ENCODE measurements at regions not wholly inside any gene's neighbourhood (a gene's known extent, or its start where the extent isn't known, plus 50 kb on each side); places are given as distances from the start of the nearest gene placed in this dataset.

- in situ Hi-C loops (cut with MboI; ENCODE audit: low sequenced_read_pairs), result no loop called here
These were observed 151.1 kb upstream of the TSHZ3 start for GRCh38 chr19:31500197-31500830.

GRCh38 chr19:31500946-31501345 lies 151.7 kb upstream of the TSHZ3 start:
- in situ Hi-C loops (cut with MboI; ENCODE audit: low sequenced_read_pairs), result no loop called here

GRCh38 chr19:31501427-31502195 lies 152.4 kb upstream of the TSHZ3 start:
- in situ Hi-C loops (cut with MboI; ENCODE audit: low sequenced_read_pairs), result no loop called here

- in situ Hi-C loops (cut with MboI; ENCODE audit: low sequenced_read_pairs), result no loop called here
These were observed 153.4 kb upstream of the TSHZ3 start for GRCh38 chr19:31502536-31503170.

- in situ Hi-C loops (cut with MboI; ENCODE audit: low sequenced_read_pairs), result no loop called here
These were observed 154.0 kb upstream of the TSHZ3 start for GRCh38 chr19:31503211-31503610.

- in situ Hi-C loops (cut with MboI; ENCODE audit: low sequenced_read_pairs), result no loop called here
These were observed 155.0 kb upstream of the TSHZ3 start for GRCh38 chr19:31504221-31504620.

GRCh38 chr19:31505596-31505910 lies 156.3 kb upstream of the TSHZ3 start:
- in situ Hi-C loops (cut with MboI; ENCODE audit: low sequenced_read_pairs), result no loop called here

GRCh38 chr19:31506102-31506501 lies 156.9 kb upstream of the TSHZ3 start:
- in situ Hi-C loops (cut with MboI; ENCODE audit: low sequenced_read_pairs), result no loop called here

- in situ Hi-C loops (cut with MboI; ENCODE audit: low sequenced_read_pairs), result no loop called here
These were observed 161.4 kb upstream of the TSHZ3 start for GRCh38 chr19:31510635-31511034.

GRCh38 chr19:31511098-31511497 lies 161.9 kb upstream of the TSHZ3 start:
- in situ Hi-C loops (cut with MboI; ENCODE audit: low sequenced_read_pairs), result no loop called here

- in situ Hi-C loops (cut with MboI; ENCODE audit: low sequenced_read_pairs), result no loop called here
These were observed 162.5 kb upstream of the TSHZ3 start for GRCh38 chr19:31511696-31512095.

- in situ Hi-C loops (cut with MboI; ENCODE audit: low sequenced_read_pairs), result no loop called here
These were observed 163.1 kb upstream of the TSHZ3 start for GRCh38 chr19:31512181-31512970.

GRCh38 chr19:31513841-31514240 lies 164.6 kb upstream of the TSHZ3 start:
- in situ Hi-C loops (cut with MboI; ENCODE audit: low sequenced_read_pairs), result no loop called here

- in situ Hi-C loops (cut with MboI; ENCODE audit: low sequenced_read_pairs), result no loop called here
These were observed 166.7 kb upstream of the TSHZ3 start for GRCh38 chr19:31515931-31516330.

GRCh38 chr19:31516756-31517155 lies 167.5 kb upstream of the TSHZ3 start:
- in situ Hi-C loops (cut with MboI; ENCODE audit: low sequenced_read_pairs), result no loop called here

GRCh38 chr19:31517224-31518180 lies 168.3 kb upstream of the TSHZ3 start:
- in situ Hi-C loops (cut with MboI; ENCODE audit: low sequenced_read_pairs), result no loop called here

GRCh38 chr19:31518216-31519020 lies 169.2 kb upstream of the TSHZ3 start:
- in situ Hi-C loops (cut with MboI; ENCODE audit: low sequenced_read_pairs), result no loop called here

GRCh38 chr19:31519256-31519655 lies 170.0 kb upstream of the TSHZ3 start:
- in situ Hi-C loops (cut with MboI; ENCODE audit: low sequenced_read_pairs), result no loop called here

- in situ Hi-C loops (cut with MboI; ENCODE audit: low sequenced_read_pairs), result no loop called here
These were observed 170.7 kb upstream of the TSHZ3 start for GRCh38 chr19:31519908-31520307.

- in situ Hi-C loops (cut with MboI; ENCODE audit: low sequenced_read_pairs), result no loop called here
These were observed 171.4 kb upstream of the TSHZ3 start for GRCh38 chr19:31520633-31521032.
